Adrenal gland (tissue), 9 donors: ENCODE measurements at regions not wholly inside any gene's neighbourhood (a gene's known extent, or its start where the extent isn't known, plus 50 kb on each side); places are given as distances from the start of the nearest gene placed in this dataset.

Experiments
- DNase-seq, 7 donors: peaks; one replicate each; pipeline ENCODE4 v3.0.0-alpha.2; 2019 to 2020
- H3K27ac ChIP-seq, 5 donors: fragments of 200-600 bp; sonication (generic) in 4 of 5; 1 replicate in 3 of 5; 2 replicates in 2 of 5; pipeline versions ENCODE4 v1.5.1 to v1.8.0; 2016 to 2020; ENCODE audit warnings: mild to moderate bottlenecking in 1 of 5
- H3K27me3 ChIP-seq: fragments of 200-600 bp; 2 replicates; pipeline ENCODE4 v1.8.0; 2021
- H3K36me3 ChIP-seq, 2 donors: fragments of 200-600 bp; replicated peaks in 1 of 2; 1 replicate in 1 of 2; 2 replicates in 1 of 2; pipeline versions ENCODE4 v1.5.1 to v1.8.0; 2018 to 2022
- H3K4me1 ChIP-seq, 2 donors: fragments of 200-600 bp; replicated peaks in 1 of 2; 1 replicate in 1 of 2; 2 replicates in 1 of 2; pipeline versions ENCODE4 v1.5.1 to v1.8.0; 2018 to 2021
- H3K4me3 ChIP-seq, 4 donors: fragments of 200-600 bp; sonication (generic) in 3 of 4; one replicate each; pipeline ENCODE4 v1.5.1; 2016 to 2018
- H3K9me3 ChIP-seq, 3 donors: fragments of 200-600 bp; sonication (generic) in 1 of 3; replicated peaks in 1 of 3; 1 replicate in 2 of 3; 2 replicates in 1 of 3; pipeline versions ENCODE4 v1.5.1 to v1.8.0; 2016 to 2021
- CTCF ChIP-seq, 6 experiments: fragments of 450-650 bp in 4 of 6; fragments of 200-600 bp in 2 of 6; sonication (generic) in 1 of 6; IDR thresholded peaks; 1 replicate in 5 of 6; 2 replicates in 1 of 6; pipeline versions ENCODE4 v1.5.1 to v1.8.0; 2016 to 2021; ENCODE audit warnings: antibody characterized with exemption in 6 of 6, mild to moderate bottlenecking in 2 of 6, moderate library complexity in 1 of 6
- POLR2A ChIP-seq, 2 donors: fragments of 450-650 bp; IDR thresholded peaks; one replicate each; pipeline ENCODE4 v1.6.1; 2017; ENCODE audit warnings: antibody characterized with exemption in 2 of 2, mild to moderate bottlenecking in 2 of 2, moderate library complexity in 1 of 2
- WGBS, 4 donors: extraction: QIAGEN DNeasy Blood & Tissue Kit in 2 of 4; methylation state at CpG; one replicate each; pipeline versions ENCODE4 v1.1.5 to v1.1.7; 2013 to 2017; 5-methylcytosine and 5-hydroxymethylcytosine counted together
- intact Hi-C, 2 donors: fragments of 100-400 bp; cut with DNase I; formaldehyde crosslinking; loops; one replicate each; pipeline versions ENCODE4 v1.14.1 to v1.15.0; 2022 to 2023
- donor health status: healthy with polysubstance abuse.
- donor health status: Bipolar disorder and iron deficiency.
- donor health status: DM: yes; HTN: yes; CAD: no.
- donor health status: DM: no; HTN: no; CAD: no.
- donor health status: DM: no; HTN: no; CAD: no.

GRCh38 chr9:79308012-79308411, 263.8 kb upstream of the TLE4 start:
- H3K4me3 ChIP-seq, result no peak overlapping the region
- WGBS, 4 donors, result 63 to 82% (median 77%) methylated on average over 6 of the region's 6 CpGs
- no peak overlapping the region for H3K27ac ChIP-seq
- no peak for DNase-seq
- no peaks in the 10 kb centered on the region for H3K4me1 ChIP-seq
- intact Hi-C loops, result no loop called here
- H3K27me3 ChIP-seq, result no peaks in the 10 kb centered on the region
- no peaks in the 10 kb centered on the region for H3K9me3 ChIP-seq
- no peaks in the 10 kb centered on the region for H3K36me3 ChIP-seq
- TF ChIP-seq POLR2A (IDR thresholded peaks at IDR 0.05) (no peak), CTCF (IDR thresholded peaks at IDR 0.05) (no peak)

- intact Hi-C loops, result no loop called here
- Histone ChIP-seq H3K9me3 (no peaks in the 10 kb centered on the region), H3K27ac (no peak overlapping the region), H3K4me3 (no peak overlapping the region), H3K27me3 (no peaks in the 10 kb centered on the region), H3K36me3 (no peaks in the 10 kb centered on the region), H3K4me1 (no peaks in the 10 kb centered on the region)
- TF ChIP-seq POLR2A (IDR thresholded peaks at IDR 0.05) (no peak), CTCF (IDR thresholded peaks at IDR 0.05) (no peak)
- WGBS, 4 donors, result 78 to 88% (median 81%) methylated on average over 10 to 13 of the region's 13 CpGs
- no peak for DNase-seq
These were observed 258.9 kb upstream of the TLE4 start for GRCh38 chr9:79312686-79313421.

GRCh38 chr9:79325501-79325900, 246.3 kb upstream of the TLE4 start:
- H3K27ac ChIP-seq, result no peak overlapping the region
- H3K4me1 ChIP-seq, result no peaks in the 10 kb centered on the region
- no peaks in the 10 kb centered on the region for H3K36me3 ChIP-seq
- H3K9me3 ChIP-seq, result no peaks in the 10 kb centered on the region
- intact Hi-C loops, result no loop called here
- 62 to 75% (median 73%) methylated on average over 3 of the region's 3 CpGs for WGBS, 4 donors
- H3K27me3 ChIP-seq, result no peaks in the 10 kb centered on the region
- DNase-seq, result no peak
- TF ChIP-seq CTCF (IDR thresholded peaks at IDR 0.05) (no peak), POLR2A (IDR thresholded peaks at IDR 0.05) (no peak)
- no peak overlapping the region for H3K4me3 ChIP-seq

GRCh38 chr9:79329861-79330260, 241.9 kb upstream of the TLE4 start:
- H3K27ac ChIP-seq, result no peak overlapping the region
- TF ChIP-seq CTCF (IDR thresholded peaks at IDR 0.05), result no peak
- no peak for TF ChIP-seq POLR2A (IDR thresholded peaks at IDR 0.05)
- WGBS, 4 donors, result 70 to 89% (median 81%) methylated on average over 1 of the region's 1 CpG
- no peaks in the 10 kb centered on the region for H3K4me1 ChIP-seq
- H3K9me3 ChIP-seq, result no peaks in the 10 kb centered on the region
- intact Hi-C loops, result no loop called here
- no peaks in the 10 kb centered on the region for H3K27me3 ChIP-seq
- DNase-seq, result no peak
- H3K36me3 ChIP-seq, result no peaks in the 10 kb centered on the region
- no peak overlapping the region for H3K4me3 ChIP-seq
